ENCODE measurements at regions not wholly inside any gene's neighbourhood (a gene's known extent, or its start where the extent isn't known, plus 50 kb on each side); places are given as distances from the start of the nearest gene placed in this dataset.

DNA sequence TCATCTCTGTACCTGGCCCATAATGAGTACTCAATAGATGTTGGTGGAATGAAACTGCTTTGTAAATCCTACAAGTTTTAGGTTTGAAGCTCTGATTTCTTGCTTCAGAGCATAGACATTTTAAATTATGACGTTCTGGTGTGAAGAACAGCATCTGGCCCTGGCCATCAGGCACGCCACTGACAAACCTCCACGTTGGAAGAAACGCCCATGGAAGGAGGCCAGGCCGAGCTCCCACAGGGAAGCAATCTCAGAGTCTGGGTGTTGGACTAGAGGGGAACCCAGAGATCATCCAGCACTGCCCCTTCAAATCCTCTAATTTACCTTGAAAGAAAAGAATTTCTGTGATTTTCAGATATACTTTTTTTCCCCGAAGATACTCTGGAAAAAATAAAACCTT lies 328.1 kb upstream of the RGMA start:
- H3K27ac ChIP-seq = no peak overlapping the region
- no peak for DNase-seq (ENCODE audit: low spot score)
- TF ChIP-seq, protein P1, sequence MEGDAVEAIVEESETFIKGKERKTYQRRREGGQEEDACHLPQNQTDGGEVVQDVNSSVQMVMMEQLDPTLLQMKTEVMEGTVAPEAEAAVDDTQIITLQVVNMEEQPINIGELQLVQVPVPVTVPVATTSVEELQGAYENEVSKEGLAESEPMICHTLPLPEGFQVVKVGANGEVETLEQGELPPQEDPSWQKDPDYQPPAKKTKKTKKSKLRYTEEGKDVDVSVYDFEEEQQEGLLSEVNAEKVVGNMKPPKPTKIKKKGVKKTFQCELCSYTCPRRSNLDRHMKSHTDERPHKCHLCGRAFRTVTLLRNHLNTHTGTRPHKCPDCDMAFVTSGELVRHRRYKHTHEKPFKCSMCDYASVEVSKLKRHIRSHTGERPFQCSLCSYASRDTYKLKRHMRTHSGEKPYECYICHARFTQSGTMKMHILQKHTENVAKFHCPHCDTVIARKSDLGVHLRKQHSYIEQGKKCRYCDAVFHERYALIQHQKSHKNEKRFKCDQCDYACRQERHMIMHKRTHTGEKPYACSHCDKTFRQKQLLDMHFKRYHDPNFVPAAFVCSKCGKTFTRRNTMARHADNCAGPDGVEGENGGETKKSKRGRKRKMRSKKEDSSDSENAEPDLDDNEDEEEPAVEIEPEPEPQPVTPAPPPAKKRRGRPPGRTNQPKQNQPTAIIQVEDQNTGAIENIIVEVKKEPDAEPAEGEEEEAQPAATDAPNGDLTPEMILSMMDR (conservative IDR thresholded peaks at IDR 0.05; ENCODE audit: low read depth) = no peak
- POLR2A ChIA-PET (ENCODE audit: low non-redundant PET) = no interaction called here
- CTCF ChIA-PET = no interaction called here

DNA sequence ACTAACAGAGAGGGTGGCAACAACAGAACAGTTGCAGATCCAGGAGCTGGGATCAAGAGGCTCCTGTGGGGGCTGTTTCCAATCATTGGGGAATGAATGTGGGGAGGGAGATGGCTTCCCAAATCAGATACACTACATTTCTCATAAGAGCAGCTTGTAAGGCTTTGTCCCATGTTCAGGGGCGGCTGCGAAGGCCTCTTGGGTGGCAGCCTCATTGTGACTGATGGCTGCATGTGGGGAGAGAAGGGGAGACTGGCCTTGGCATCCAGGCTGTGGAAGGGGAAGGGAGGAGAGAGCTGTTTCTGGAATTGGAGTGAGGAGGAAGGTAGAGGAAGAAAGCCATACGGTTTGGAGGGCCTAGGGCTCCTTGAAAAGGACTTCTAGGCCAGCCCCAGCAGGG lies 326.6 kb upstream of the RGMA start:
- POLR2A ChIA-PET (ENCODE audit: low non-redundant PET) = no interaction called here
- TF ChIP-seq, protein P1 (conservative IDR thresholded peaks at IDR 0.05; ENCODE audit: low read depth) = no peak
- no peak for DNase-seq (ENCODE audit: low spot score)
- H3K27ac ChIP-seq = no peak overlapping the region
- CTCF ChIA-PET = no interaction called here

DNA sequence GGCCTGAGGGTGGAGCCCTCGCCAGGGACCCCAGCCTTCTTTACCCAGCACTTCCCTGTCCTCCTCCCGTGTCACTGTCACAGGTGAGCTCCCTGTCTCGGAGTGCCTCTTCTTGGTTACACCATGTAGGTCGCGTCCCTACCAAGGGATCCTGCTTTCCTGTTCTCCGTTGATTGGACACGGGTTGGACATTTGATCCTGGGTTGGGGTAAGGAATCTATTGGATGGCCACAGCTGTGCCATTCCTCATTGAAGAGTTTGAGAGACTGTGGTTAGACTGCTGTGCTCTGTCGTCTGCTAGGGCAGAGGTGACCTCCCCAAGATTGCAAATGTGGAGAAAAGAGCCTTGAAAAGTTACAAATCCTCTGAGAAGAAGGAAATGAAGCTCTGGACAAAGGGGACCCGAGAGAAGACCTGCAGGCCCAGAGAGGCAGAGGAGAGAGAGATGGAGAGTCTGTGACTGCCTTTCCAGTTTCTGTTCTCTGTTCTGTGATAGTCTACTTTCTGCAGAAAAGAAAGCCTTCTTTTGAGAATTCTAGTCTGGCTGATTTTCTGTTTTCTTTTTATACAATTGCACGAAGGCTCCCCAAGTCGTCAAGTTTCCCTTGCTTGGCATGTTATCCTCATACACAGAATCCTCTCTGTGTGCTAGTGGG lies 325.7 kb upstream of the RGMA start:
- DNase-seq (ENCODE audit: low spot score) = no peak
- ChIA-PET POLR2A (ENCODE audit: low non-redundant PET) (no interaction called here), CTCF (interaction anchor here (0.7 to 0.8 kb wide), 2 partner anchors 102 to 327 kb away, joined by 3 read pairs; no protein-coding TSS in a partner anchor)
- H3K27ac ChIP-seq = no peak overlapping the region
- TF ChIP-seq, protein P1 (conservative IDR thresholded peaks at IDR 0.05; ENCODE audit: low read depth) = no peak

- no peak overlapping the region for H3K27ac ChIP-seq
- DNase-seq (ENCODE audit: low spot score) = no peak
- CTCF ChIA-PET = interaction anchor here (1.0 kb wide), 1 partner anchor 133 kb away, joined by 3 read pairs; no protein-coding TSS in a partner anchor
- TF ChIP-seq, protein P1 (conservative IDR thresholded peaks at IDR 0.05; ENCODE audit: low read depth) = no peak
- POLR2A ChIA-PET (ENCODE audit: low non-redundant PET) = no interaction called here
Observed at GRCh38 chr15:93413745-93414144, 324.7 kb upstream of the RGMA start.

- ChIA-PET CTCF (interaction anchor here (1.3 kb wide), 1 partner anchor 576 kb away, joined by 6 read pairs; no protein-coding TSS in a partner anchor), POLR2A (ENCODE audit: low non-redundant PET) (no interaction called here)
- no peak overlapping the region for H3K27ac ChIP-seq
- TF ChIP-seq, protein P1 (conservative IDR thresholded peaks at IDR 0.05; ENCODE audit: low read depth) = no peak
- no peak for DNase-seq (ENCODE audit: low spot score)
Observed at GRCh38 chr15:93399121-93399520, 310.1 kb upstream of the RGMA start.

DNA sequence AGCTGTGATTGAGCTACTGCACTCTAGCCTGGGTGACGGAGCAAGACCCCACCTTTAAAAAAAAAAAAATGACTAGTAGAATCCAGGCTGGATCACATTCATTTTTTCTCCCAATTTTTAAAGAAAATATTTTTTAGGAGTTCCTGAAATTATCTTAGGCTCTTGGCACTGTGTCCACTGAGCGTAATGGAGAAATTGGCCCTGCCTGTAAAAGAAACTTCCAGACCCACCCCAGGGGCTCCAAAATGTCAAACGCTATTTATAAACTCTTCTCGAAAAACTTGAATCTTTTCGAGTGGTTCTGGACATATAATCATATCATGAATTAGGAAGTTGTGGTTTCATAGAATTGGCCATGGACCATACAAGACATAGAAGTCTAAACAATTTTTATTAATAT lies 300.2 kb upstream of the RGMA start:
- ChIA-PET POLR2A (ENCODE audit: low non-redundant PET) (no interaction called here), CTCF (no interaction called here)
- no peak for DNase-seq (ENCODE audit: low spot score)
- TF ChIP-seq, protein P1 (conservative IDR thresholded peaks at IDR 0.05; ENCODE audit: low read depth) = no peak
- H3K27ac ChIP-seq = no peak overlapping the region

All from RWPE1 (cell line).